Renal cortex interstitium (tissue), 11 donors: ENCODE measurements at regions not wholly inside any gene's neighbourhood (a gene's known extent, or its start where the extent isn't known, plus 50 kb on each side); places are given as distances from the start of the nearest gene placed in this dataset.
"Not testable (repeated sequence)": the region's sequence is repeated elsewhere in the genome, so short reads cannot be mapped to it uniquely, and the experiment has no call there.

ENCODE experiments used
- DNase-seq, 11 donors: peaks; one replicate each; pipeline ENCODE4 v3.0.0-alpha.2; 2013; ENCODE audit warnings: low read depth in 9 of 11, low spot score in 4 of 11; ENCODE audit errors: extremely low read depth in 1 of 11

DNA sequence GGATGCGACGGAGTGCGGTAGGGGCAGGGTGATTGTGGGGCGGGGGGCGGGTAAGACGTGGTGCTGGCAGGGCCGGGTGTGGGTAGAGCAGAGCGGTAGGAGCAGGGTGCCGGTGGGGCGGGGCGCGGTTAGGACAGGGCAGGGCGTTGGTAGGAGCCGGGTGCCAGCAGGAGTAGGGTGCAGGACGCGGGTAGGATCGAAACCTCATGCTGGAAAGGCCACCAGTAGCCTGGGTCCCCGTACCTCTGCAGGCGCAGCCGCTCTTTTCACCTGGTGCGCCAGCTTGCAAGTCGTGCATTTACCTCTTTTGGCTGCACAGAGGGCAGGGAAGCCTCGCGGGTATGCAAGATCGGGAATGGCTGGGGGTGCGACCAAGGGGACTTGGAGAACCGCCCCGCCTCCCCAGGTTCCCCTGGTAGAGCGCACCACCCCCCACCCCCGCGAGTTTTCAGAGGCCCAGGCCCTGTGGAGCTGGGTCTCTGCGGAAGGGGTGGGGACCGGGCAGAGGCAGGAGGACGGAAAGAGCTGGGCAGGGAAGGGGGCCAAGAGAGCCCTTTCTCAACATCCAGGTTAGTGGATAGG lies 104.8 kb upstream of the SIMC1 start:
- DNase-seq = no peak

DNA sequence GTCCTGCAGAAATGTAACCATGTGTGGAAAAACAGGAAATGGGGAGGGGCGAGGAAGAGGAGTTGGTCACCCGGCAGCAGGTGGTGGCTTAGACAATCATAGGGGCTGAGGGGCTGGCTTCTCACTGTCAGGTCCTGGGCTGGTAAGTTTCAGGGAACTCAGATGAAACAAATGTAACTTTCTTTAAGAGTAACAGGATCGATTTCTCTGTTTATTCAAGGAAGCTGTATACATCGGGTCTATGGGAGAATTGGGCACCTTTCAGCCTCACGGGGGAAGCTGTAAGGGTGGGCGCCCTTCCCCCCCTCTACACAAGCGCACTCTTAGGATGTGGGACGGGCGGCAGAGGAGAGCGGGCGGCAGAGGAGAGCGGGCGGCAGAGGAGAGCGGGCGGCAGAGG lies 104.3 kb upstream of the SIMC1 start:
- DNase-seq = no peak

DNA sequence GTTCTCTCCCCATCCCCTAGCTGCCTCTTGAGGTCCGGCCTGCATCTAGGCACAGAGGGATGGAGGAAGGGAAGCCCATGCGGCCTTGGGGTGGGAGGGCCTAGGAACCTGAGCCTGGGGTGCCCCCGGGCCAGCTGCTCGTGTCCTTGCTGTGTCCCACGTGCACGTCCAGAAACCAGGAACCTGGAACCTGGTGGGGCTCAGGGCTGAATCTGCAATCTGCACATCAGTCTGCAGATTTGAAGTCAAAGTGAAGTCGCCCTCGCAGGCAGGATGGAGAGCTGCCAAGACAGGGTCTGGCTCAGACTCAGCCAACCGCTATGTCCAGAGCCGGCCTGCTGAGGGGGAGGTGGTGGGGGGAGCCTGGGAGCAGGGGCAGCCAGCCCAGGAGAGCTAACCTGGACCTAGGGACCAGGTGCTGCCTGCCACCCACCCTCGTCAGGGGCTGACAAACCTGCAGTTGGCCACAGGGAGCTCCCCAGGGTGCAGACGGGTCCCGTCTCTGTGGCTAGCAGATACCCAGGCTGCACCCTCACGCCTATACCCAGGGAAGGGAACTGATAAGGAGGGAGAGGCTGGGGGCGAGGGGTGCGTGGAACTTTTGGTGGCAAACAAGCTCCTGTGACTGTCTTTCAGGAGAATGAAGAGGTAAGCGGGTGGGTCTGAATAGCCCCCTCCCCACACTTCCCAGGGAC lies 103.5 kb upstream of the SIMC1 start:
- no peak for DNase-seq

DNA sequence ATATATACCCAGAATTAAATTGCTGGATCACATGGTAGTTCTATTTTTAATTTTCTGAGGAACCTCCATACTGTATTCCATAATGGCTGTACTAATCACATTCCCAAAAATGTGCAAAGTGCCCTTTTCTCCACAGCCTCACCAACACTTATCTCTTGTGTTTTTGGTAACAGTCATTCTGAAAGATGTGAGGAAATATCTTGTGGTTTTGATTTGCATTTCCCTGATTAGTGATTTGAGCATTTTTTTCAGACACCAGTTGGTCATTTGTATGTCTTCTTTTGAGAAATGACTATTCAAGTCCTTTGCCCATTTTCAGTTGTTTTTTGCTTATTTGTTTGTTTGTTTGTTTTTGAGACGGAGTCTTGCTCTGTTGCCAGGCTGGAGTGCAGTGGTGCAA lies 98.1 kb upstream of the SIMC1 start:
- DNase-seq = not testable (repeated sequence)

DNA sequence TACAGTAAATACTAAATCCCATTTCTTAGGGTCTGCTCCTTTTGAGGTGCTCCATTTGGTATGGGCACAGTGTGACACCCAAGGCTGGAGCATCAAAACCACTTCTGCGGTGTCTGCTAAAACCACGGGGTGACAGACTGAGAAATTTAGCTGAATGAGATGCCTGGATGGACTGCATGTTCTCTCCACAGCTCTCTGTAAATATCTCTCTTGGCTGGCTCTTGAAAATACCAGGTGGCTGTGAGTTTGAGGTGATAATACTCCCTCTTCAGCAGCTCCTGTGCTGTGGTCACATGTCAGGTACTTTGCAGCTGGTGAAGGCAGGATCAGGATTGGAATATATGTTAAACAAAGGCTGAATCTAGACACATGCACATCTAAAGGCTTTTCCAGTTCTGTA lies 93.7 kb upstream of the SIMC1 start:
- DNase-seq = no peak

- not testable (repeated sequence) for DNase-seq
Measured at GRCh38 chr5:176149948-176150347, 88.3 kb upstream of the SIMC1 start.

- DNase-seq = no peak
Measured at GRCh38 chr5:176151281-176151680, 86.9 kb upstream of the SIMC1 start.

- DNase-seq = peak in 6 of 11 donors; percentile 25 to 61 (median 50)
Measured at GRCh38 chr5:176152191-176152929, 85.9 kb upstream of the SIMC1 start.

GRCh38 chr5:176152930-176153311 lies 85.3 kb upstream of the SIMC1 start:
- DNase-seq = no peak

DNA sequence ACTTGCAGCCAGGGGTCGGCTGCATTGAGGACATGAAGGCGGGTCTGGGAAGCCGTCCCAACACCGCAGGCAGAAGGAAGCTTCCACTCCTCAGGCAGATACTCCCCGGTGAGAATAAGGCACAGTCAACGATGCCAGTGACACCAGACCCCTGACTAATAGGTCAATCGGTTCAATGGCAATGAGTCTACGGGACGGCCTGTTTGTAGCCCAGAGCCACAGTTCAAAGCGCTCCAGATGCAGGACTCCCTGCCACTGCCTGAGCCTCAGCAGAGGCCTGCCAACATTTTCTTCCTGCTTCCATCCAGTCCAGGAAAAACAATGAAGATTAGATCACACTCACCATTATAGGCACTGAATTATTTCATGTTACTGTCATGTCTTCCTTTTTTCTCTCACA lies 84.5 kb upstream of the SIMC1 start:
- no peak for DNase-seq

DNA sequence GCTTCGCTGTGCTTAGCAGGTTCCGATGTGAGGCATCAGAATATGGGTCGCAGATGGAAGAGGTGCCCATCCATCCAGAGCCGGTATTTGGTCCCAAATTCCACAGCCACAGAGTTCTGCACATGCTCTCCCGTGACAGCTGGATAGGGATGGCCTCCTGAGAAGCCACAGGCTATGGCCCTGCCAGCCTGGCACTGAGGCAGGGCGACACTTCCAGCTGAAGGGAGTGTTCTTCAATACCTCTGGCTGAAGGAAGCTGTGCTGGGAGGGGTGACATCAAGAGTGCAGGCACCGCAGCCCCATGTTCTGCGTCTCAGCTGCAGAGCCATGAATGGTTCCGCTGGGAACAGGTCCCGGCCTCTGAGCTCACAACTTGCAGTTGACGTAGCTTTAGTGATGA lies 83.4 kb upstream of the SIMC1 start:
- DNase-seq = no peak

DNA sequence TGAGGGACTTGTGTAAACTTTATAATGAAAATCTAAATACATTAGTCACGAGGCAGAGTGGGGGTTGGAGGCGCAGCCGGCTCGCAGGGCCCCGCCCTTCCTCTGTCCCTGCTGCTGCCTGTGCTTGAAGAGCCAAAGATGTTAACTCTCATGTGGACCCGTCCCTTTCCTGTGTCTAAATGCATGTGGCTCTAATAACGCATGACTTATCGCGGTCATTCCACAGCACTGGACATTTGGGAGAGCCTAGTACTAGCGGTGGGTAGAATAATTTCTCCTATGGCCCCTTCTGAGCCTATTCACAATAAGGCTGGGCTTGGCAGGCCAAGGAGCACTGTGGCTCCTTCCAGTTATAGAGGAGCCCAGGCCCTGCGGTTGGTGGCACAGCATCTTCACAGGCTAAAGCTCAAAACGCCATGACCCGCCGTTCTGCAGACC lies 82.3 kb upstream of the SIMC1 start:
- no peak for DNase-seq

- no peak for DNase-seq
Measured at GRCh38 chr5:176157656-176158055, 80.6 kb upstream of the SIMC1 start.

- no peak for DNase-seq
Measured at GRCh38 chr5:176161431-176161830, 76.8 kb upstream of the SIMC1 start.

GRCh38 chr5:176162198-176162597 lies 76.0 kb upstream of the SIMC1 start:
- DNase-seq = no peak

- DNase-seq = no peak
Measured at GRCh38 chr5:176162888-176163287, 75.3 kb upstream of the SIMC1 start.

- DNase-seq = no peak
Measured at GRCh38 chr5:176166427-176166826, 71.8 kb upstream of the SIMC1 start.

GRCh38 chr5:176167800-176168199 lies 70.4 kb upstream of the SIMC1 start:
- DNase-seq = no peak

DNA sequence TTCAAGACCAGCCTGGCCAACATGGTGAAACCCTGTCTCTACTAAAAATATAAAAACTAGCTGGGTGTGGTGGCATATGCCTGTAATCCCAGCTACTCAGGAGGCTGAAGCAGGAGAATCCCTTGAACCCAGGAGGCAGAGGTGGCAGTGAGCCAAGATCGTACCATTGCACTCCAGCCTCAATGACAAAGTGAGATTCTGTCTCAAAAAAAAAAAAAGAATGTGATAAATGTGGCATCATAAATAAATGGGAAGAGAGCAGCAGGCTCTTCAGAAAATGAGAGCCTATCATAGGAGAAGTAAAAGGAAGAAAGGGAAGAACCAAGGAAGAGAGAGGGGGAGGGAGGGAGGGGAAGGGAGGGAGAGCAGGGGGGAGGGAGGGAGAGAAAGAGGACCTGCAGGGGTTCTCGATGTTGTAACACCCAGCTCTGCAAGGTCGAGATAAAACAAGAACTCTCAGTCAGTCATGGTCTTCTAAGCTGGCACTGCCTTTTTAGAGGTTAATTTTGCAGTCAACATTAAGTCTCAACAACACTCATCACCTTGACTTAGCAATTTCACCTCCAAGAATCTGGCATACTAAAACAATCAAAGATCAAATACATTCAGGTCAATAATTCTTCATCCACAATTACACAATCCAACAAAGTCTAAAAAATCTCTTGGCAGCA lies 68.7 kb upstream of the SIMC1 start:
- no peak for DNase-seq

DNA sequence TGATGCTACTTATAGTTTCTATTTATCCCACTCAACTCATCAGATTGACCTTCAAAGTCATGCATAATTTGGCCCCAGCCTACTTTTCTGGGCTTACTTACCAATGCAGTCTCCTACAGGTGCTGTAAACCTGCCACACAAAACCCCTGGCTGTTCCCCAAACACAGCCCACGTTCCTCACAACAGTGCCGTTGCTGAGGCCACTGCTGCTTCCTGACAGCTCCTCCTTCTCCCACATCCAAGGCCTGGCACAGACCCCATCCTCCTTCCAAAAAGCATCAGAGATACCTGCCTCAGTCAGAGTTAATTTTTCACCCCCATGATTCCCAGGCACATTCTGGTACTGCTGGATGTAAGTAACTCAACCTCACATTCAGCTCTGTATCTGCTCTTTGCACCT lies 68.1 kb upstream of the SIMC1 start:
- no peak for DNase-seq
